Body of pancreas (tissue), 4 donors: ENCODE measurements at regions not wholly inside any gene's neighbourhood (a gene's known extent, or its start where the extent isn't known, plus 50 kb on each side); places are given as distances from the start of the nearest gene placed in this dataset.

Experiments used
- ATAC-seq: fragments of 150-250 bp; one replicate; pipeline ENCODE4 v1.9.1; 2016
- DNase-seq, 4 donors: peaks; one replicate each; pipeline ENCODE4 v3.0.0-alpha.2; 2019
- H3K27ac ChIP-seq, 4 donors: fragments of 200-600 bp; sonication (generic); 1 replicate in 3 of 4; 2 replicates in 1 of 4; pipeline versions ENCODE4 v1.5.1 to v1.6.1; 2016 to 2019; ENCODE audit warnings: mild to moderate bottlenecking in 1 of 4, mixed read lengths in 1 of 4, moderate library complexity in 1 of 4
- H3K27me3 ChIP-seq, 2 donors: fragments of 200-600 bp; sonication (generic); one replicate each; pipeline ENCODE4 v1.6.0; 2016; ENCODE audit warnings: mild to moderate bottlenecking in 1 of 2
- H3K36me3 ChIP-seq, 2 donors: fragments of 200-600 bp; sonication (generic); replicated peaks in 1 of 2; 2 replicates each; pipeline ENCODE4 v1.5.1; 2016; ENCODE audit warnings: low read depth in 2 of 2; ENCODE audit not compliant: insufficient read depth in 1 of 2
- H3K4me1 ChIP-seq: fragments of 200-600 bp; sonication (generic); one replicate; pipeline ENCODE4 v1.6.0; 2016
- H3K4me3 ChIP-seq, 2 donors: fragments of 200-600 bp; sonication (generic); 1 replicate in 1 of 2; 2 replicates in 1 of 2; pipeline ENCODE4 v1.5.1; 2016 to 2019
- H3K9me3 ChIP-seq, 3 donors: fragments of 200-600 bp; sonication (generic); 1 replicate in 2 of 3; 2 replicates in 1 of 3; pipeline ENCODE4 v1.5.1; 2016
- POLR2A ChIP-seq, 3 donors: fragments of 450-650 bp; IDR thresholded peaks; one replicate each; pipeline ENCODE4 v1.6.1; 2016; ENCODE audit warnings: antibody characterized with exemption in 3 of 3, mild to moderate bottlenecking in 2 of 3
- WGBS, 2 donors: methylation state at CpG; one replicate each; pipeline ENCODE4 v1.1.5; 2017; 5-methylcytosine and 5-hydroxymethylcytosine counted together
- intact Hi-C: fragments of 100-400 bp; cut with DNase I; formaldehyde crosslinking; loops from one replicate; pipeline ENCODE4 v1.15.1; 2023
- TF ChIP-seq, protein P1 (sequence below), 7 experiments: fragments of 450-650 bp in 4 of 7; fragments of 200-600 bp in 3 of 7; sonication (generic) in 3 of 7; IDR thresholded peaks; one replicate each; pipeline ENCODE4 v1.5.1; 2016 to 2019; ENCODE audit warnings: antibody characterized with exemption in 7 of 7

DNA sequence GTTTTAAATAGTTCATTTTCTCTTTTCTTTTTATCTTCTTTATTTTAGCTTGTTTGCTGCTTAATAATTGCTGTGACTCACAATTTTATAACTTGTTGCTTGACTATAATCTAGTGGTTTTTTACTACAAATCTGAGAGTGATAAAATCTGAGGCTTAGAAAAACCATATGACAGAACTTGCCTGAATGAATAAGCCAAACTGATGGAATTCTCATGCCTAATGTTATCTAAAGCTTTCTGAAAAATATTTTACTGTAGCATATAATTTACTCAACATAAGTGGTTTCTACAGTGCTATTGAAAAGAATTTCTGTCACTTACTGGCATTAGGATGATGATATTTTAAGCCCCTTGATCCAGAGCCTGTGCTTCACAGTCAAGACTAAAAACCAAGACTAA lies 175.1 kb downstream of the VGLL3 start:
- TF ChIP-seq POLR2A (IDR thresholded peaks at IDR 0.05) = no peak
- DNase-seq (no peak), ATAC-seq (no peak)
- no peak overlapping the region for H3K27ac ChIP-seq
- no peaks in the 10 kb centered on the region for H3K36me3 ChIP-seq
- H3K9me3 ChIP-seq = no peaks in the 10 kb centered on the region
- no peaks in the 10 kb centered on the region for H3K27me3 ChIP-seq
- intact Hi-C loops = no loop called here
- H3K4me3 ChIP-seq = no peak overlapping the region
- no peaks in the 10 kb centered on the region for H3K4me1 ChIP-seq

DNA sequence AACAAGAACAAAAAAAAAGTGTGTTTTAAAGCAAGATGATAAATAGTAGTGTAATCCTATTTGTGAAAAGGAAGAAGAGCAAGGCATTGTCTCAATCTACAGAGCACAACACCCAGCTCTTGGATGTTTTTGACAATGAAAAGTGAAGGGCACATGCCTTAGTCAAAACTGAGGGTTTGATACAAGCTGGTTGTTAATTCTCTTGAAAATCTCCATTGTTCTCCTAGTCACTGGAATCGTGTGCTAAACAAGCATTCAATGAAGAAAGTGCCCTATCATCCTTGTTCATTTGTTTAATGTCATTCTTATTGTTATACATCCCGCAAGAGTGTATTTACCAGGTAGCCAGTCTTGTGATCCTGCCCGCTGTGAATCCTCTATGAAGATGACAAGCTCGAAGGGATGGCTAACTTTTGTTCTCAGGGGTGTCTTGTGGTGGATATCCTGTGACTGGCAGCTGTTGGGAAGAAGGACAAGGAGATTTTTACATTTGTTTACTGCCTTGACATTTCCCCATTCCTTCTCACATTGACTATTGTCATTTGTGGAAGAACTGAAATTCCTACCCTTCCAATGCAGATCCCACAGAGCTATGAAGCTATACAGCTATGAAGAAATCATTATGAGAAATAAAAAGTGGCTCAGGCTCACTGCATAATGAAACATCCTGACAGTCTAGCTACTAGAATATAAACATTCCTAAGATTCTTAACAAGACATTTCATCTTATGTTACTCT lies 175.9 kb downstream of the VGLL3 start:
- DNase-seq (no peak), ATAC-seq (no peak)
- WGBS, 2 donors = 33 to 40% methylated on average over 4 of the region's 4 CpGs
- Histone ChIP-seq H3K4me3 (no peak overlapping the region), H3K4me1 (no peaks in the 10 kb centered on the region), H3K36me3 (no peaks in the 10 kb centered on the region), H3K27ac (no peak overlapping the region), H3K9me3 (no peaks in the 10 kb centered on the region), H3K27me3 (no peaks in the 10 kb centered on the region)
- no peak for TF ChIP-seq POLR2A (IDR thresholded peaks at IDR 0.05)
- TF ChIP-seq, protein P1, sequence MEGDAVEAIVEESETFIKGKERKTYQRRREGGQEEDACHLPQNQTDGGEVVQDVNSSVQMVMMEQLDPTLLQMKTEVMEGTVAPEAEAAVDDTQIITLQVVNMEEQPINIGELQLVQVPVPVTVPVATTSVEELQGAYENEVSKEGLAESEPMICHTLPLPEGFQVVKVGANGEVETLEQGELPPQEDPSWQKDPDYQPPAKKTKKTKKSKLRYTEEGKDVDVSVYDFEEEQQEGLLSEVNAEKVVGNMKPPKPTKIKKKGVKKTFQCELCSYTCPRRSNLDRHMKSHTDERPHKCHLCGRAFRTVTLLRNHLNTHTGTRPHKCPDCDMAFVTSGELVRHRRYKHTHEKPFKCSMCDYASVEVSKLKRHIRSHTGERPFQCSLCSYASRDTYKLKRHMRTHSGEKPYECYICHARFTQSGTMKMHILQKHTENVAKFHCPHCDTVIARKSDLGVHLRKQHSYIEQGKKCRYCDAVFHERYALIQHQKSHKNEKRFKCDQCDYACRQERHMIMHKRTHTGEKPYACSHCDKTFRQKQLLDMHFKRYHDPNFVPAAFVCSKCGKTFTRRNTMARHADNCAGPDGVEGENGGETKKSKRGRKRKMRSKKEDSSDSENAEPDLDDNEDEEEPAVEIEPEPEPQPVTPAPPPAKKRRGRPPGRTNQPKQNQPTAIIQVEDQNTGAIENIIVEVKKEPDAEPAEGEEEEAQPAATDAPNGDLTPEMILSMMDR (IDR thresholded peaks at IDR 0.05) = no peak
- intact Hi-C loops = no loop called here

DNA sequence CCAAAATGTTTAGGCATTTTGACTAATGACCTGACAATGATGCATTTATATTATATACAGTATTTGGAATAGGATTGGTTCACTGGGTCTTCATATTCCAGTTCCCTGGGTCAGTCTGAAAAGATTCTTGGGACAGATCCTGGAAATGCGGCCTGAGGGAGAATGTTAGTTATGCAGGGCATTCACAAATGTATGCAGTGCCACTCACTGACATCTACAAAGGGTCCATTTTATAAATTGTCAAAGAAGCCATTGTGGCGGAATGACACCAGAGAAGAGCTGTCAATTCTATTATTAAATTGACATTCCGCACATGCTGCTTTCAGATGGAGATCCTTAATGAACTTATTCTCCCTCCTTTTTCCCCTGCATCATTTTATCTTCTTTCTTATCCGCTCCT lies 176.6 kb downstream of the VGLL3 start:
- H3K27me3 ChIP-seq = no peaks in the 10 kb centered on the region
- 79 to 84% methylated on average over 4 of the region's 4 CpGs for WGBS, 2 donors
- DNase-seq (no peak), ATAC-seq (no peak)
- no peak overlapping the region for H3K4me3 ChIP-seq
- H3K9me3 ChIP-seq = no peaks in the 10 kb centered on the region
- H3K4me1 ChIP-seq = no peaks in the 10 kb centered on the region
- H3K36me3 ChIP-seq = no peaks in the 10 kb centered on the region
- TF ChIP-seq, protein P1 (IDR thresholded peaks at IDR 0.05) = no peak
- TF ChIP-seq POLR2A (IDR thresholded peaks at IDR 0.05) = no peak
- intact Hi-C loops = no loop called here
- H3K27ac ChIP-seq = no peak overlapping the region

DNA sequence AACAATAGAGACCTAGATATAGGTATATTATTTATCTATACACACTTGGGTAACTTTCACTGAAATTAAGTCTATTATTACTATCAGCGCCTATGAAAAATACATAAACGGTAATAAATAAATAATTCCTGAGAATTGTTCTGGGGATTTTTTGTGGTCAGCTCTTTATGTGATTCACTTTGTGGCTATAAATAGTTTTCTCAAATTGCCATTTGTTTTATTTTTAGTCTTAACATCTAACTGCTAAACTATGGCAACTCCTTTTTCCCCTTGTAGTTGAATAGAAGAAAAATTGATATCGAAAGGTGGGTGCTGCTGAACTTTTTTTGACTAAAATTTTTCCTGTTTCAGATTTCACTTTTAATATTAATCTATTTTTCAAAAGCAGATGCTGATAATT lies 189.0 kb downstream of the VGLL3 start:
- no peaks in the 10 kb centered on the region for H3K27me3 ChIP-seq
- no peaks in the 10 kb centered on the region for H3K36me3 ChIP-seq
- no peak overlapping the region for H3K27ac ChIP-seq
- DNase-seq (no peak), ATAC-seq (no peak)
- TF ChIP-seq POLR2A (IDR thresholded peaks at IDR 0.05) = no peak
- intact Hi-C loops = no loop called here
- WGBS, 2 donors = 90 to 91% methylated on average over 3 of the region's 3 CpGs
- no peak overlapping the region for H3K4me3 ChIP-seq
- no peaks in the 10 kb centered on the region for H3K9me3 ChIP-seq
- no peaks in the 10 kb centered on the region for H3K4me1 ChIP-seq

DNA sequence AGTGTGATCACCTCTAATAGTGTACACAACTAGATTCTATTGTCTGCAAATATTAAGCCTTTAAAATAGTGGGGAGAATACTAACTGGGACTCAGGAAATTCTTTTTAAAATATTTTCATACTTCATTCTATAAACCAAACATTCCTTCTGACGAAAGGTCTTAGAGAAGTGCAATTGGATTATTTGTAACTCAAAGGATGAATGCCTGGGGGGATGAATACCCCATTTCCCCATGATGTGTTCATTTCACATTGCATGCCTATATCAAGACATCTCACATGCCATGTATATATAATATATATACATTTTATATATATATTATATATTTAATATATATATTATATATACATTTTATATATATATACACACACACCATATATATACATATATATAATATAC lies 189.9 kb downstream of the VGLL3 start:
- no peaks in the 10 kb centered on the region for H3K9me3 ChIP-seq
- TF ChIP-seq, protein P1 (IDR thresholded peaks at IDR 0.05) = no peak
- no peak for TF ChIP-seq POLR2A (IDR thresholded peaks at IDR 0.05)
- 82 to 84% methylated on average over 1 of the region's 1 CpG for WGBS, 2 donors
- DNase-seq (no peak), ATAC-seq (no peak)
- H3K36me3 ChIP-seq = no peaks in the 10 kb centered on the region
- H3K27ac ChIP-seq = no peak overlapping the region
- H3K4me3 ChIP-seq = no peak overlapping the region
- intact Hi-C loops = no loop called here
- no peaks in the 10 kb centered on the region for H3K27me3 ChIP-seq
- H3K4me1 ChIP-seq = no peaks in the 10 kb centered on the region

DNA sequence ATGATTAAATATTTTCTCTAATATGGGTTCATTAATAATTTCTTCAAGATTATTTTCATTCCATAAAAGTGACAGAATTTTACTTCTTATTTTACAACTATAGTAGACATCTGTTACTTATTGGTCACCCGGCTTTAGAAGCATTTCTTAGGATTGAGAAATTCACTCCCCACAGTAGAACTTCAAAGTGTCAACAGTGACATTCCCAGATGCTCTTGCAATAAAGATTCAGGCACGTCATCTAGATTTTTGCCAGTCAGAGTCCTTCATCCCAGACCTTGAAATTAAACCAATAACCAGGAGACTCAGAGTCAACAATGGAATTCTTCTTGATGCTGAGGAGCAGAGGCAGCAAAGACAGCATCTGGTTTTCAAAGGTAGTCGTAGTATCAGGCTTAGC lies 190.8 kb downstream of the VGLL3 start:
- TF ChIP-seq POLR2A (IDR thresholded peaks at IDR 0.05) = no peak
- TF ChIP-seq, protein P1 (IDR thresholded peaks at IDR 0.05) = no peak
- no peaks in the 10 kb centered on the region for H3K36me3 ChIP-seq
- intact Hi-C loops = no loop called here
- ATAC-seq = no peak
- H3K27ac ChIP-seq = no peak overlapping the region
- H3K4me3 ChIP-seq = no peak overlapping the region
- H3K4me1 ChIP-seq = no peaks in the 10 kb centered on the region
- 62 to 63% methylated on average over 3 of the region's 3 CpGs for WGBS, 2 donors
- H3K9me3 ChIP-seq = no peaks in the 10 kb centered on the region
- DNase-seq = no peak
- H3K27me3 ChIP-seq = no peaks in the 10 kb centered on the region
